GM12878 (cell line): ENCODE measurements at regions not wholly inside any gene's neighbourhood (a gene's known extent, or its start where the extent isn't known, plus 50 kb on each side); places are given as distances from the start of the nearest gene placed in this dataset.

Experiments used
- ATF2 ChIP-seq: IDR thresholded peaks from 2 replicates; pipeline ENCODE4 v1.6.1; 2012; ENCODE audit warnings: low read length, inconsistent platforms
- CTCF ChIP-seq, 3 experiments: IDR thresholded peaks in 2 of 3; conservative IDR thresholded peaks in 1 of 3; 2 replicates each; pipeline ENCODE4 v1.5.1; 2011; ENCODE audit warnings: low read depth in 3 of 3, low read length in 3 of 3, mild to moderate bottlenecking in 3 of 3, control low read depth in 2 of 3, moderate library complexity in 2 of 3, inconsistent platforms in 1 of 3, mixed read lengths in 1 of 3; ENCODE audit not compliant: control insufficient read depth in 2 of 3, insufficient read depth in 1 of 3; ENCODE audit errors: extremely low read depth in 1 of 3
- ELK1 ChIP-seq: IDR thresholded peaks from 2 replicates; pipeline ENCODE4 v1.6.1; 2012; ENCODE audit warnings: low read depth, low read length, improper control_type of control experiment
- EZH2 ChIP-seq: IDR thresholded peaks from 2 replicates; pipeline ENCODE4 v1.6.1; 2012; ENCODE audit warnings: low read depth, mild to moderate bottlenecking, control low read depth, inconsistent platforms, low read length, borderline replicate concordance; ENCODE audit not compliant: control insufficient read depth
- GABPA ChIP-seq: IDR thresholded peaks from 2 replicates; pipeline ENCODE4 v1.6.1; 2014; ENCODE audit warnings: antibody characterized with exemption, low read depth, mild to moderate bottlenecking, inconsistent platforms
- MYC ChIP-seq: IDR thresholded peaks from 2 replicates; pipeline ENCODE4 v1.6.1; 2011; ENCODE audit warnings: mild to moderate bottlenecking, low read length, moderate library complexity, inconsistent platforms; ENCODE audit not compliant: insufficient read depth, insufficient replicate concordance, insufficient read length, severe bottlenecking
- POLR2A ChIP-seq: IDR thresholded peaks from 2 replicates; pipeline ENCODE4 v1.6.1; 2011; ENCODE audit warnings: low read depth, mild to moderate bottlenecking, low read length
- POLR2AphosphoS5 ChIP-seq: IDR thresholded peaks from 2 replicates; pipeline ENCODE4 v1.6.1; 2011; ENCODE audit warnings: mild to moderate bottlenecking, low read length, inconsistent platforms
- SRF ChIP-seq, 2 experiments: IDR thresholded peaks; 2 replicates each; pipeline ENCODE4 v1.6.1; 2011; ENCODE audit warnings: low read depth in 2 of 2, low read length in 2 of 2, mild to moderate bottlenecking in 1 of 2, moderate library complexity in 1 of 2
- SUZ12 ChIP-seq: fragments of 200-600 bp; sonication (generic); IDR thresholded peaks from one replicate; pipeline ENCODE4 v1.6.1; 2018; ENCODE audit warnings: antibody characterized with exemption, mild to moderate bottlenecking; ENCODE audit not compliant: unreplicated experiment
- TAF1 ChIP-seq: IDR thresholded peaks from 2 replicates; pipeline ENCODE4 v1.6.1; 2011; ENCODE audit warnings: mild to moderate bottlenecking, low read depth, low read length, borderline replicate concordance
- TCF12 ChIP-seq: IDR thresholded peaks from 2 replicates; pipeline ENCODE4 v1.6.1; 2011; ENCODE audit warnings: low read depth, mild to moderate bottlenecking, low read length
- USF2 ChIP-seq: IDR thresholded peaks from 2 replicates; pipeline ENCODE4 v1.6.1; 2011; ENCODE audit warnings: low read depth, low read length, improper control_type of control experiment, borderline replicate concordance
- YY1 ChIP-seq: IDR thresholded peaks from 2 replicates; pipeline ENCODE4 v1.6.1; 2011; ENCODE audit warnings: low read depth, mild to moderate bottlenecking, low read length

- TF ChIP-seq CTCF (IDR thresholded peaks at IDR 0.05 in 2 of 3, conservative IDR thresholded peaks at IDR 0.05 in 1 of 3; ENCODE audit: control insufficient read depth in 2 of 3, extremely low read depth in 1 of 3, insufficient read depth in 1 of 3, low read depth in 3 of 3, low read length in 3 of 3) (no peak), SRF (IDR thresholded peaks at IDR 0.05; ENCODE audit: low read depth in 2 of 2, low read length in 2 of 2) (no peak), POLR2AphosphoS5 (no peak), ATF2 (no peak), YY1 (no peak), TCF12 (no peak), POLR2A (no peak), EZH2 (no peak), ELK1 (no peak), TAF1 (no peak), MYC (no peak), GABPA (no peak), SUZ12 (no peak), USF2 (no peak)
Measured at GRCh38 chr11:29352273-29352795, 664.5 kb downstream of the KCNA4 start.
